ENCODE measurements at regions not wholly inside any gene's neighbourhood (a gene's known extent, or its start where the extent isn't known, plus 50 kb on each side); places are given as distances from the start of the nearest gene placed in this dataset.

DNA sequence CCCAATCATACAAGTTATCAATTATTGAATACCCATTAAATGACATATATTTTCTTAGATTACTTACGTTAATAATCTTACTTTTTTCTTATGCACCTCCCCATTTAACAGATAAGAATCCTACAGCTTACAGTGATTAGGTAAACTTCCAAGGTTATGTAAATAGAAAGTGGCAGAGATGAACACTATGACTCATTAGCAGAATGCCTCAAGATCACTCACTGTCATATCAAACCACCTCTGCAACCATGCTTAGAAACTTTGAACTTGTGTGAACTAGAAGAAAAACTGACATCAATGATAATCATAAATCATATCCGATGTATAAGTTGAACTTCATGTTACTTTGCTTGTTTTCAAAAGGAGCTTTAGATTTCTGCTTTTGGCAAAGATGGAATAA is 911.6 kb upstream of the ARPP21 start:
- H3K27ac Mint-ChIP-seq: no peak overlapping the region
- H3K36me3 ChIP-seq (ENCODE audit: insufficient read depth, low read length): no peaks in the 10 kb centered on the region
- no peaks in the 10 kb centered on the region for H3K27me3 Mint-ChIP-seq
- H3K4me3 ChIP-seq (ENCODE audit: low read length in 2 of 2): no peak overlapping the region
- DNase-seq: no peak
- no peaks in the 10 kb centered on the region for H3K27me3 ChIP-seq (ENCODE audit: insufficient read depth, low read length)
- H3K4me1 ChIP-seq (ENCODE audit: insufficient read depth, low read length): no peaks in the 10 kb centered on the region
- H3K9me3 ChIP-seq (ENCODE audit: control insufficient read depth in 1 of 2, low read length in 2 of 2): no peaks in the 10 kb centered on the region
- intact Hi-C loops (cut with micrococcal nuclease): no loop called here
- H3K9me3 Mint-ChIP-seq: peaks cover 0 to 24% (median 6%) of the 10 kb centered on the region in 8 donors
- ChIA-PET POLR2A (ENCODE audit: partially characterized antibody) (no interaction called here), CTCF (ENCODE audit: partially characterized antibody) (no interaction called here)
- no peak overlapping the region for H3K4me3 Mint-ChIP-seq
- H3K27ac ChIP-seq (ENCODE audit: low read depth, low read length): no peak overlapping the region
- no peaks in the 10 kb centered on the region for H3K4me1 Mint-ChIP-seq
- no peaks in the 10 kb centered on the region for H3K36me3 Mint-ChIP-seq

DNA sequence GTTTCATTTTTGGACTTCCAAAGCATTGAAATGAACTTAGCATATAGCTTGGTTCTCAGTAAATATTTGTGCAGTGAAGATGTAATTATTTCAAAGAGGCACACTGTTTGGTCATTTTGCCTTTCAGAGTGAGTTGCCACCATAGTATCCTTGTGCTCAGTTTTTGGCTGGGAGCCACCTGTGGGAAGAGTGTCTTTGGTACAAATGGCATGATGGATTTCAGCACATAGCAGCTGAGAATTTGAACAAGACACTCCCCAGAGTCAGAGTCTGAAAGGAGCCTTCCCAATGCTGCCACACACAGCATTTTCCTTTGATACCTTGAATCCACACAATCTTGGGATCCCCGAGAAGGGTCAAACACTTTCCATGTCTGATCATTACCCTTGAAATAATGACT is 897.2 kb upstream of the ARPP21 start:
- H3K4me3 Mint-ChIP-seq: no peak overlapping the region
- Histone ChIP-seq H3K9me3 (ENCODE audit: control insufficient read depth in 1 of 2, low read length in 2 of 2) (no peaks in the 10 kb centered on the region), H3K27me3 (ENCODE audit: insufficient read depth, low read length) (no peaks in the 10 kb centered on the region), H3K4me3 (ENCODE audit: low read length in 2 of 2) (no peak overlapping the region), H3K27ac (ENCODE audit: low read depth, low read length) (no peak overlapping the region), H3K4me1 (ENCODE audit: insufficient read depth, low read length) (no peaks in the 10 kb centered on the region), H3K36me3 (ENCODE audit: insufficient read depth, low read length) (no peaks in the 10 kb centered on the region)
- intact Hi-C loops (cut with micrococcal nuclease): no loop called here
- peaks cover 0 to 8% (median 4%) of the 10 kb centered on the region in 8 donors for H3K9me3 Mint-ChIP-seq
- no peaks in the 10 kb centered on the region for H3K36me3 Mint-ChIP-seq
- ChIA-PET POLR2A (ENCODE audit: partially characterized antibody) (no interaction called here), CTCF (ENCODE audit: partially characterized antibody) (no interaction called here)
- no peaks in the 10 kb centered on the region for H3K4me1 Mint-ChIP-seq
- H3K27me3 Mint-ChIP-seq: no peaks in the 10 kb centered on the region
- no peak for DNase-seq
- no peak overlapping the region for H3K27ac Mint-ChIP-seq

DNA sequence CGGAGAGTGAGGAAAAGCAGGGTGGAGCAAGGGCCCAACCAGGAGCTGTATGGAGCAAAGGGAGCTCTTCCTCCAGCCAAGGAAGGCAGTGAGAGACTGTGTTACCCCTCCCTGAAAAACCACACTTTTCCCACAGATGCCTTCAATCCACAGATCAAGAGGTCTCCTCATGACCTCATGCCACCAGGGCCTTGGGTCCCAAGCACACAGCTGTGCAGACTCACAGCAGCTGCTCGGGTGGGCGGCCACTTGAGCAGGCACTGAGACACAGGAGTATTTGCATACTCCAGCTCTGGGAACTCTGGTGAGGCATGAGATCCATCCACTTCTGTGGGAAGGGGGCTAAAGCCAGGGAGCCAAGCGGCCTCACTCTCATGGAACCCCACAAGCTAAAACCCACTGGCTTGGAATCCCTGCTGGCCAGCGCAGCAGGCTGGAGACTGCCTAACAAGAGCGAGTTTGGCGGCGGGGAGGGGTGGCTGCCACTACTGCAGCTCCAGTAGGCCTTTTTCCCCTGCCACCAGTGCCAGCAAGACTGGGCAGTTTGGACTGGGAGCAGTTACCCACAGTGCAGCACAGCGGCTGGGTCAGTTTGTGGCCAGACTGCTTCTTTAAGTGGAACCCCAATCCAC is 880.6 kb upstream of the ARPP21 start:
- Histone ChIP-seq H3K27me3 (ENCODE audit: insufficient read depth, low read length) (no peaks in the 10 kb centered on the region), H3K4me3 (ENCODE audit: low read length in 2 of 2) (no peak overlapping the region), H3K27ac (ENCODE audit: low read depth, low read length) (no peak overlapping the region), H3K4me1 (ENCODE audit: insufficient read depth, low read length) (no peaks in the 10 kb centered on the region), H3K36me3 (ENCODE audit: insufficient read depth, low read length) (no peaks in the 10 kb centered on the region), H3K9me3 (ENCODE audit: control insufficient read depth in 1 of 2, low read length in 2 of 2) (no peaks in the 10 kb centered on the region)
- Mint-ChIP-seq H3K4me3 (no peak overlapping the region), H3K4me1 (no peaks in the 10 kb centered on the region), H3K9me3 (peaks cover 0 to 37% (median 9%) of the 10 kb centered on the region in 8 donors), H3K36me3 (no peaks in the 10 kb centered on the region), H3K27ac (no peak overlapping the region), H3K27me3 (no peaks in the 10 kb centered on the region)
- intact Hi-C loops (cut with micrococcal nuclease): no loop called here
- CTCF ChIA-PET (ENCODE audit: partially characterized antibody): no interaction called here
- peak in 1 of 5 donors; percentile 27 for DNase-seq
- POLR2A ChIA-PET (ENCODE audit: partially characterized antibody): no interaction called here

DNA sequence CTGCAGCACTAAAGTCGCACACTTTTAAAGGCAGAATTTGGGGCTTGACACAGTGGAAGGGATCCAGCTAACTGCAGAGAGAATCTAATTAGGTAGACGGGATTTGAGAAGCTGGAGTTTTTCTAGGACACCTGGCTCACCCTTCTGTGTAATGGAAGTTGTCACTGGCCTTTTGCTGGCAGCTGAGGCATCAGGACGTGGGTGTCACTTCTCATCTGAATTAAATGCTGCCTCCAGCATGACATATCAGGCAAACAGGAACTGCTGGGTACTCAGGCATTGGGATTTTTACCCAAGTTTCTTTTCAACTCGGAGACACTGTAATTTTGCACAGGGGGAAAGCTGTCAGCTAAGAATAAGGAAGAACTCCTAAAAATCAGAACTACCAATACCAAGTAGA is 861.9 kb upstream of the ARPP21 start:
- H3K4me3 Mint-ChIP-seq: no peak overlapping the region
- no peaks in the 10 kb centered on the region for H3K27me3 ChIP-seq (ENCODE audit: insufficient read depth, low read length)
- H3K9me3 ChIP-seq (ENCODE audit: control insufficient read depth in 1 of 2, low read length in 2 of 2): no peaks in the 10 kb centered on the region
- H3K27me3 Mint-ChIP-seq: no peaks in the 10 kb centered on the region
- POLR2A ChIA-PET (ENCODE audit: partially characterized antibody): no interaction called here
- H3K4me1 ChIP-seq (ENCODE audit: insufficient read depth, low read length): no peaks in the 10 kb centered on the region
- H3K4me3 ChIP-seq (ENCODE audit: low read length in 2 of 2): no peak overlapping the region
- no peaks in the 10 kb centered on the region for H3K4me1 Mint-ChIP-seq
- CTCF ChIA-PET (ENCODE audit: partially characterized antibody): no interaction called here
- intact Hi-C loops (cut with micrococcal nuclease): no loop called here
- H3K27ac ChIP-seq (ENCODE audit: low read depth, low read length): no peak overlapping the region
- DNase-seq: no peak
- no peak overlapping the region for H3K27ac Mint-ChIP-seq
- peaks cover 0 to 15% (median 5%) of the 10 kb centered on the region in 8 donors for H3K9me3 Mint-ChIP-seq
- no peaks in the 10 kb centered on the region for H3K36me3 ChIP-seq (ENCODE audit: insufficient read depth, low read length)
- H3K36me3 Mint-ChIP-seq: no peaks in the 10 kb centered on the region

DNA sequence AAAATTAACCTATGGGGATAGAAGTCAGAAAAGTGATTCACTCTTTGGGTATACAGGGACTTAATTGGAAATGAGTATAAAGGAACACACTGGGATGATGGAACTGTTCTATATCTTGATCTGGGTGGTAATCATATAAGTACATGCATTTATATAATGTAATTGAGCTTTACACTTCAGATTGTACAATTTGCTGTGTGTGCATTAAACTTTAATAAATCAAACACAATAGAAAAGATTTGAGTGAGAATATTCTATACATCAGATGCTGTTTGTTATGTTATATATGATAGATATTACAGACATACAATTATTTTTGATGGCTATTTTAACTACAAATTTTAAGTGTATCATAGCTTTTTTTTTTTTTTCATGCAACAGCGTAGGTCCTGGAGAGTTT is 860.2 kb upstream of the ARPP21 start:
- intact Hi-C loops (cut with micrococcal nuclease): no loop called here
- POLR2A ChIA-PET (ENCODE audit: partially characterized antibody): no interaction called here

DNA sequence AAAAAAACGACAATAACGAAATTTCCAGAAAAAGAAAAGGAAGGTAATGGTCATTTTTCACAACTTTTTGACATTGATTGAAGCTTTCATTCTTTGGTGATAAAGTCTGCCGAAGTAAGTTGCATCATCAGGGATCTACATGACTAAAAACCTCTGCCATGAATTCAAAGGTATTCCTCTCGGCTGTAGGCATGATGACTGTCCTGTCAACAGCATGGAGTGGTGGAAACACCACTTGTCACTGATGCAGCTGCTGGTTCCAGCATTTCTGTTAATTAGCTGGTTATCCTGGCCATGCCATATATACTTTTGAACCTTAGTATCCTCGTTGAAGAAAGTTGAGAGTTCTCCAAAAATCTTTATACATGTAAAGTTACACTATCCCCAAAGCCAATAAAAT is 859.0 kb upstream of the ARPP21 start:
- Mint-ChIP-seq H3K27ac (no peak overlapping the region), H3K36me3 (no peaks in the 10 kb centered on the region), H3K27me3 (no peaks in the 10 kb centered on the region), H3K4me1 (no peaks in the 10 kb centered on the region), H3K9me3 (peaks cover 0 to 9% (median 3%) of the 10 kb centered on the region in 8 donors), H3K4me3 (no peak overlapping the region)
- ChIA-PET CTCF (ENCODE audit: partially characterized antibody) (no interaction called here), POLR2A (ENCODE audit: partially characterized antibody) (no interaction called here)
- Histone ChIP-seq H3K27me3 (ENCODE audit: insufficient read depth, low read length) (no peaks in the 10 kb centered on the region), H3K9me3 (ENCODE audit: control insufficient read depth in 1 of 2, low read length in 2 of 2) (no peaks in the 10 kb centered on the region), H3K36me3 (ENCODE audit: insufficient read depth, low read length) (no peaks in the 10 kb centered on the region), H3K4me1 (ENCODE audit: insufficient read depth, low read length) (no peaks in the 10 kb centered on the region), H3K27ac (ENCODE audit: low read depth, low read length) (no peak overlapping the region), H3K4me3 (ENCODE audit: low read length in 2 of 2) (no peak overlapping the region)
- intact Hi-C loops (cut with micrococcal nuclease): no loop called here
- no peak for DNase-seq

More for the DNA sequence above, 860.2 kb upstream of the ARPP21 start:
- Mint-ChIP-seq H3K9me3 (peaks cover 0 to 10% (median 3%) of the 10 kb centered on the region in 8 donors), H3K36me3 (no peaks in the 10 kb centered on the region), H3K4me1 (no peaks in the 10 kb centered on the region), H3K4me3 (no peak overlapping the region), H3K27ac (no peak overlapping the region), H3K27me3 (no peaks in the 10 kb centered on the region)
- H3K4me1 ChIP-seq (ENCODE audit: insufficient read depth, low read length): no peaks in the 10 kb centered on the region
- no peak overlapping the region for H3K27ac ChIP-seq (ENCODE audit: low read depth, low read length)
- H3K36me3 ChIP-seq (ENCODE audit: insufficient read depth, low read length): no peaks in the 10 kb centered on the region
- DNase-seq: no peak
- no peak overlapping the region for H3K4me3 ChIP-seq (ENCODE audit: low read length in 2 of 2)
- no peaks in the 10 kb centered on the region for H3K9me3 ChIP-seq (ENCODE audit: control insufficient read depth in 1 of 2, low read length in 2 of 2)
- CTCF ChIA-PET (ENCODE audit: partially characterized antibody): no interaction called here
- H3K27me3 ChIP-seq (ENCODE audit: insufficient read depth, low read length): no peaks in the 10 kb centered on the region

DNA sequence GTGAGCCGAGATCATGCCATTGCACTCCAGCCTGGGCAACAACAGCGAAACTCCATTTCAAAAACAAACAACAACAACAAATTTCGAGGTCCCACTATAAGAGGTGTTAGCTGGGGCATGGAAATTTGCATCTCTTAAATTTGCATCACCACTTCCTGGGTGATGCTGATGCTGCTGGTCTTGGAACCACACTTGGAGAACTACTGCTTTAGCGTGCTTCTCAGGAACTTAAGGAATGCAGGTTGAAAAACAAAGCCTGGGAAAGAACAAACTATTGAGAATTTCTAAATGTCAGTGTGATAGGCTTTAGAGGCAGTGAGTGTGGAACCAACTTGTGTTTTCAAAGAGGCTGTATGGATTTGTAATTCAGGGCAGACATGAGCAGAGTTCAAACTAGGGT is 858.4 kb upstream of the ARPP21 start:
- intact Hi-C loops (cut with micrococcal nuclease): no loop called here
- POLR2A ChIA-PET (ENCODE audit: partially characterized antibody): no interaction called here
- CTCF ChIA-PET (ENCODE audit: partially characterized antibody): no interaction called here
- H3K27ac ChIP-seq (ENCODE audit: low read depth, low read length): no peak overlapping the region
- no peak overlapping the region for H3K4me3 Mint-ChIP-seq
- H3K27me3 ChIP-seq (ENCODE audit: insufficient read depth, low read length): no peaks in the 10 kb centered on the region
- no peaks in the 10 kb centered on the region for H3K9me3 ChIP-seq (ENCODE audit: control insufficient read depth in 1 of 2, low read length in 2 of 2)
- no peaks in the 10 kb centered on the region for H3K36me3 ChIP-seq (ENCODE audit: insufficient read depth, low read length)
- no peak overlapping the region for H3K4me3 ChIP-seq (ENCODE audit: low read length in 2 of 2)
- H3K4me1 ChIP-seq (ENCODE audit: insufficient read depth, low read length): no peaks in the 10 kb centered on the region
- H3K27ac Mint-ChIP-seq: no peak overlapping the region
- no peak for DNase-seq
- peaks cover 0 to 9% (median 2%) of the 10 kb centered on the region in 8 donors for H3K9me3 Mint-ChIP-seq
- H3K36me3 Mint-ChIP-seq: no peaks in the 10 kb centered on the region
- no peaks in the 10 kb centered on the region for H3K4me1 Mint-ChIP-seq
- H3K27me3 Mint-ChIP-seq: no peaks in the 10 kb centered on the region

DNA sequence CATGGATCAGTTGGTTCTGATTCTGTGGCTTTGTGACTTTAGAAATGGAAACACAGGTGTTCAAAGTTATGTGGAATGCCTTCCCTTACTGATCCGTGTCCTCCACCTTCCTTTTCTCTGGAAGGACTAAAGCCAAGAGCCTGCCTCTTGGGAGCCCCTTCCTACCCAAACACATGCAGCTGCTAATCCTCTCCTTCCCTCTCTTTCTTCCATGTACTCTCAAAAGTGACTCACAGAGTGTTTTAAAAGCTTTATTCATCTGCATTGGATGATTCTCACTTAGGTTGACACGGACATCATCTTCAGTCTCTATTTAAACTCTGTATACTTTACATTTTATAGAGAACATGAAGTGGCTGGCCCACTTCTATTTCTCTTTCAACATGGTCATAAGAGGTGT is 856.5 kb upstream of the ARPP21 start:
- Histone ChIP-seq H3K4me1 (ENCODE audit: insufficient read depth, low read length) (no peaks in the 10 kb centered on the region), H3K27ac (ENCODE audit: low read depth, low read length) (no peak overlapping the region), H3K36me3 (ENCODE audit: insufficient read depth, low read length) (no peaks in the 10 kb centered on the region), H3K27me3 (ENCODE audit: insufficient read depth, low read length) (no peaks in the 10 kb centered on the region), H3K9me3 (ENCODE audit: control insufficient read depth in 1 of 2, low read length in 2 of 2) (no peaks in the 10 kb centered on the region), H3K4me3 (ENCODE audit: low read length in 2 of 2) (no peak overlapping the region)
- POLR2A ChIA-PET (ENCODE audit: partially characterized antibody): no interaction called here
- Mint-ChIP-seq H3K36me3 (no peaks in the 10 kb centered on the region), H3K27ac (no peak overlapping the region), H3K4me3 (no peak overlapping the region), H3K4me1 (no peaks in the 10 kb centered on the region), H3K9me3 (peaks cover 0 to 9% (median 2%) of the 10 kb centered on the region in 8 donors), H3K27me3 (no peaks in the 10 kb centered on the region)
- CTCF ChIA-PET (ENCODE audit: partially characterized antibody): no interaction called here
- intact Hi-C loops (cut with micrococcal nuclease): no loop called here
- DNase-seq: no peak
